ENCODE measurements at regions not wholly inside any gene's neighbourhood (a gene's known extent, or its start where the extent isn't known, plus 50 kb on each side); places are given as distances from the start of the nearest gene placed in this dataset.

- TF ChIP-seq CTCF (IDR thresholded peaks at IDR 0.05) (no peak), SIN3A (IDR thresholded peaks at IDR 0.05; ENCODE audit: borderline replicate concordance, insufficient read depth, low read depth, low read length) (no peak), POLR2AphosphoS5 (IDR thresholded peaks at IDR 0.05; ENCODE audit: low read depth, low read length) (no peak), REST (IDR thresholded peaks at IDR 0.05; ENCODE audit: insufficient read depth in 1 of 2, low read depth in 2 of 2, low read length in 1 of 2) (no peak), TCF7L2 (IDR thresholded peaks at IDR 0.05; ENCODE audit: low read depth, low read length) (no peak)
These were observed 271.6 kb upstream of the RTL1 start for GRCh38 chr14:101174980-101175606.

Measured in Panc1 (cell line).